ENCODE measurements at regions not wholly inside any gene's neighbourhood (a gene's known extent, or its start where the extent isn't known, plus 50 kb on each side); places are given as distances from the start of the nearest gene placed in this dataset.
"Not testable (repeated sequence)": the region's sequence is repeated elsewhere in the genome, so short reads cannot be mapped to it uniquely, and the experiment has no call there.

GRCh38 chr13:72552731-72553130, 174.7 kb downstream of the MZT1 start:
- Histone ChIP-seq H3K9me3 (ENCODE audit: low read depth, low read length, poor library complexity, severe bottlenecking) (no peaks in the 10 kb centered on the region), H3K4me3 (ENCODE audit: low read depth, low read length, poor library complexity, severe bottlenecking) (no peak overlapping the region), H3K27me3 (replicated peaks; ENCODE audit: insufficient read depth, low read depth, low read length, poor library complexity) (peaks cover 17% of the 10 kb centered on the region), H3K36me3 (ENCODE audit: insufficient read depth, low read length, poor library complexity, severe bottlenecking) (no peaks in the 10 kb centered on the region), H3K4me1 (ENCODE audit: insufficient read depth, low read length, poor library complexity, severe bottlenecking) (no peaks in the 10 kb centered on the region), H3K27ac (ENCODE audit: low read depth, low read length, poor library complexity, severe bottlenecking) (no peak overlapping the region)
- no peak for DNase-seq (ENCODE audit: low spot score)
- BruUV-seq (replicated peaks) = no TSS peak
- TF ChIP-seq EZH2 (IDR thresholded peaks at IDR 0.05; ENCODE audit: borderline replicate concordance, low read depth, low read length, poor library complexity, severe bottlenecking) = no peak
- TF ChIP-seq CTCF (conservative IDR thresholded peaks at IDR 0.05; ENCODE audit: low read depth, low read length) = no peak
- ChIA-PET POLR2A (ENCODE audit: low non-redundant PET) (no interaction called here), CTCF (no interaction called here)
- intact Hi-C loops (cut with micrococcal nuclease; ENCODE audit: unreplicated experiment) = no loop called here

- BruUV-seq (replicated peaks); H3K9me3 ChIP-seq (ENCODE audit: low read depth, low read length, poor library complexity, severe bottlenecking); H3K27ac ChIP-seq (ENCODE audit: low read depth, low read length, poor library complexity, severe bottlenecking); H3K4me1 ChIP-seq (ENCODE audit: insufficient read depth, low read length, poor library complexity, severe bottlenecking); intact Hi-C loops (cut with micrococcal nuclease; ENCODE audit: unreplicated experiment); H3K36me3 ChIP-seq (ENCODE audit: insufficient read depth, low read length, poor library complexity, severe bottlenecking); CTCF ChIA-PET; POLR2A ChIA-PET (ENCODE audit: low non-redundant PET); H3K4me3 ChIP-seq (ENCODE audit: low read depth, low read length, poor library complexity, severe bottlenecking); DNase-seq (ENCODE audit: low spot score): not testable (repeated sequence)
- H3K27me3 ChIP-seq (replicated peaks; ENCODE audit: insufficient read depth, low read depth, low read length, poor library complexity) = peaks cover 25% of the 10 kb centered on the region
Observed at GRCh38 chr13:72545895-72546294, 181.5 kb downstream of the MZT1 start.

- no peak for DNase-seq (ENCODE audit: low spot score)
- no TSS peak for BruUV-seq (replicated peaks)
- Histone ChIP-seq H3K4me3 (ENCODE audit: low read depth, low read length, poor library complexity, severe bottlenecking) (no peak overlapping the region), H3K36me3 (ENCODE audit: insufficient read depth, low read length, poor library complexity, severe bottlenecking) (no peaks in the 10 kb centered on the region), H3K4me1 (ENCODE audit: insufficient read depth, low read length, poor library complexity, severe bottlenecking) (no peaks in the 10 kb centered on the region), H3K27me3 (replicated peaks; ENCODE audit: insufficient read depth, low read depth, low read length, poor library complexity) (peaks cover 32% of the 10 kb centered on the region), H3K27ac (ENCODE audit: low read depth, low read length, poor library complexity, severe bottlenecking) (no peak overlapping the region), H3K9me3 (ENCODE audit: low read depth, low read length, poor library complexity, severe bottlenecking) (no peaks in the 10 kb centered on the region)
- intact Hi-C loops (cut with micrococcal nuclease; ENCODE audit: unreplicated experiment) = no loop called here
- POLR2A ChIA-PET (ENCODE audit: low non-redundant PET) = no interaction called here
- CTCF ChIA-PET = no interaction called here
- no peak for TF ChIP-seq EZH2 (IDR thresholded peaks at IDR 0.05; ENCODE audit: borderline replicate concordance, low read depth, low read length, poor library complexity, severe bottlenecking)
- TF ChIP-seq CTCF (conservative IDR thresholded peaks at IDR 0.05; ENCODE audit: low read depth, low read length) = no peak
Observed at GRCh38 chr13:72545030-72545719, 182.3 kb downstream of the MZT1 start.

- Histone ChIP-seq H3K9me3 (ENCODE audit: low read depth, low read length, poor library complexity, severe bottlenecking) (no peaks in the 10 kb centered on the region), H3K4me1 (ENCODE audit: insufficient read depth, low read length, poor library complexity, severe bottlenecking) (no peaks in the 10 kb centered on the region), H3K36me3 (ENCODE audit: insufficient read depth, low read length, poor library complexity, severe bottlenecking) (no peaks in the 10 kb centered on the region), H3K27ac (ENCODE audit: low read depth, low read length, poor library complexity, severe bottlenecking) (no peak overlapping the region), H3K4me3 (ENCODE audit: low read depth, low read length, poor library complexity, severe bottlenecking) (no peak overlapping the region), H3K27me3 (replicated peaks; ENCODE audit: insufficient read depth, low read depth, low read length, poor library complexity) (peaks cover 37% of the 10 kb centered on the region)
- BruUV-seq (replicated peaks) = no TSS peak
- intact Hi-C loops (cut with micrococcal nuclease; ENCODE audit: unreplicated experiment) = no loop called here
- DNase-seq (ENCODE audit: low spot score) = no peak
- CTCF ChIA-PET = no interaction called here
- TF ChIP-seq EZH2 (IDR thresholded peaks at IDR 0.05; ENCODE audit: borderline replicate concordance, low read depth, low read length, poor library complexity, severe bottlenecking) (no peak), CTCF (conservative IDR thresholded peaks at IDR 0.05; ENCODE audit: low read depth, low read length) (no peak)
- POLR2A ChIA-PET (ENCODE audit: low non-redundant PET) = no interaction called here
Observed at GRCh38 chr13:72544042-72544441, 183.4 kb downstream of the MZT1 start.
